ENCODE measurements at regions not wholly inside any gene's neighbourhood (a gene's known extent, or its start where the extent isn't known, plus 50 kb on each side); places are given as distances from the start of the nearest gene placed in this dataset.

GRCh38 chr4:129352480-129352879, 256.5 kb downstream of the C4orf33 start:
- no peak for TF ChIP-seq CTCF (IDR thresholded peaks at IDR 0.05)
- TF ChIP-seq POLR2A (IDR thresholded peaks at IDR 0.05), result no peak

Data from vagina (tissue), 2 donors.